WTC11 (cell line): ENCODE measurements at regions not wholly inside any gene's neighbourhood (a gene's known extent, or its start where the extent isn't known, plus 50 kb on each side); places are given as distances from the start of the nearest gene placed in this dataset.

ENCODE experiments used
- FOXK1 ChIP-seq: sonication (generic); formaldehyde crosslinking; IDR thresholded peaks from 2 replicates; pipeline ENCODE4 v1.8.0; 2022; ENCODE audit warnings: mild to moderate bottlenecking, moderate library complexity, missing genetic modification reagents
- TP53 ChIP-seq: sonication (generic); formaldehyde crosslinking; IDR thresholded peaks from 2 replicates; pipeline ENCODE4 v1.8.1; 2023; ENCODE audit warnings: mild to moderate bottlenecking, missing genetic modification reagents
- ZNF416 ChIP-seq: fragments of 250-450 bp; sonication (Bioruptor Pico); IDR thresholded peaks from 2 replicates; pipeline ENCODE4 v1.9.0; 2021; ENCODE audit warnings: mild to moderate bottlenecking, inconsistent platforms
- TF ChIP-seq, protein P1 (sequence below): fragments of 200-600 bp; IDR thresholded peaks from 2 replicates; pipeline ENCODE4 v1.8.0; 2022; ENCODE audit warnings: antibody characterized with exemption
- TF ChIP-seq, protein P2 (sequence below): sonication (generic); formaldehyde crosslinking; IDR thresholded peaks from 2 replicates; pipeline ENCODE4 v1.8.0; 2022; ENCODE audit warnings: mild to moderate bottlenecking, missing genetic modification reagents
- TF ChIP-seq, protein P3 (sequence below): sonication (generic); formaldehyde crosslinking; IDR thresholded peaks from 2 replicates; pipeline ENCODE4 v1.8.0; 2022; ENCODE audit warnings: mild to moderate bottlenecking, missing genetic modification reagents

DNA sequence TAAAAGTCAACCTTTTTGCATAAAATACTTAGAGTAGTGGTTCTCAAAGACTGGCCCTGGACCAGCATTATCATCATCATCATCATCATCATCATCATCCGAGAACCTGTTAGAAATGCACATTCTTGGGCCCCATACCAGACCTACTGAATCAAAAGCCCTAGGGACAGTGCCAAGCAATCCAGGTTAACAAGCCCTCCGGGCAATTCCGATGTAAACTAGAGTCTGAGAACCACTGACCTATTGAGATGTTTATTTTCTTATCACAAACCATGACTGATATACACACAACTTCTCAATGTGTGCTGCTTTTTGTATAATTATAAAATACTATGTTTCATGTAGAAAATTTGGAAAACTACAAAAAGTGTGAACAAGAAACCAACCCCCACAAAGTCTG lies 133.4 kb upstream of the GATB start:
- TF ChIP-seq, protein P1, sequence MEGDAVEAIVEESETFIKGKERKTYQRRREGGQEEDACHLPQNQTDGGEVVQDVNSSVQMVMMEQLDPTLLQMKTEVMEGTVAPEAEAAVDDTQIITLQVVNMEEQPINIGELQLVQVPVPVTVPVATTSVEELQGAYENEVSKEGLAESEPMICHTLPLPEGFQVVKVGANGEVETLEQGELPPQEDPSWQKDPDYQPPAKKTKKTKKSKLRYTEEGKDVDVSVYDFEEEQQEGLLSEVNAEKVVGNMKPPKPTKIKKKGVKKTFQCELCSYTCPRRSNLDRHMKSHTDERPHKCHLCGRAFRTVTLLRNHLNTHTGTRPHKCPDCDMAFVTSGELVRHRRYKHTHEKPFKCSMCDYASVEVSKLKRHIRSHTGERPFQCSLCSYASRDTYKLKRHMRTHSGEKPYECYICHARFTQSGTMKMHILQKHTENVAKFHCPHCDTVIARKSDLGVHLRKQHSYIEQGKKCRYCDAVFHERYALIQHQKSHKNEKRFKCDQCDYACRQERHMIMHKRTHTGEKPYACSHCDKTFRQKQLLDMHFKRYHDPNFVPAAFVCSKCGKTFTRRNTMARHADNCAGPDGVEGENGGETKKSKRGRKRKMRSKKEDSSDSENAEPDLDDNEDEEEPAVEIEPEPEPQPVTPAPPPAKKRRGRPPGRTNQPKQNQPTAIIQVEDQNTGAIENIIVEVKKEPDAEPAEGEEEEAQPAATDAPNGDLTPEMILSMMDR, result no peak
- TF ChIP-seq, protein P2, sequence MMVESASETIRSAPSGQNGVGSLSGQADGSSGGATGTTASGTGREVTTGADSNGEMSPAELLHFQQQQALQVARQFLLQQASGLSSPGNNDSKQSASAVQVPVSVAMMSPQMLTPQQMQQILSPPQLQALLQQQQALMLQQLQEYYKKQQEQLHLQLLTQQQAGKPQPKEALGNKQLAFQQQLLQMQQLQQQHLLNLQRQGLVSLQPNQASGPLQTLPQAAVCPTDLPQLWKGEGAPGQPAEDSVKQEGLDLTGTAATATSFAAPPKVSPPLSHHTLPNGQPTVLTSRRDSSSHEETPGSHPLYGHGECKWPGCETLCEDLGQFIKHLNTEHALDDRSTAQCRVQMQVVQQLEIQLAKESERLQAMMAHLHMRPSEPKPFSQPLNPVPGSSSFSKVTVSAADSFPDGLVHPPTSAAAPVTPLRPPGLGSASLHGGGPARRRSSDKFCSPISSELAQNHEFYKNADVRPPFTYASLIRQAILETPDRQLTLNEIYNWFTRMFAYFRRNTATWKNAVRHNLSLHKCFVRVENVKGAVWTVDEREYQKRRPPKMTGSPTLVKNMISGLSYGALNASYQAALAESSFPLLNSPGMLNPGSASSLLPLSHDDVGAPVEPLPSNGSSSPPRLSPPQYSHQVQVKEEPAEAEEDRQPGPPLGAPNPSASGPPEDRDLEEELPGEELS (CRISPR knock-in tag), result no peak
- TF ChIP-seq FOXK1 (CRISPR knock-in tag), result no peak
- TF ChIP-seq ZNF416 (CRISPR knock-in tag), result no peak
- TF ChIP-seq, protein P3, sequence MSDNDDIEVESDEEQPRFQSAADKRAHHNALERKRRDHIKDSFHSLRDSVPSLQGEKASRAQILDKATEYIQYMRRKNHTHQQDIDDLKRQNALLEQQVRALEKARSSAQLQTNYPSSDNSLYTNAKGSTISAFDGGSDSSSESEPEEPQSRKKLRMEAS, result no peak
- TF ChIP-seq TP53 (CRISPR knock-in tag), result no peak
